GM19023 (cell line): ENCODE measurements at regions not wholly inside any gene's neighbourhood (a gene's known extent, or its start where the extent isn't known, plus 50 kb on each side); places are given as distances from the start of the nearest gene placed in this dataset.

Experiments used
- ATAC-seq: cut with Tn5 transposase; IDR thresholded peaks from one replicate; pipeline ENCODE4 v1.9.1; 2021; ENCODE audit warnings: mild to moderate bottlenecking, moderate library complexity; ENCODE audit not compliant: unreplicated experiment

GRCh38 chr4:104881136-104881886, 265.4 kb upstream of the TET2 start:
- no peak for ATAC-seq

GRCh38 chr4:104890598-104891275, 255.9 kb upstream of the TET2 start:
- ATAC-seq = no peak

GRCh38 chr4:104896660-104897645, 249.7 kb upstream of the TET2 start:
- ATAC-seq = peak; percentile 70

GRCh38 chr4:104899863-104900262, 246.8 kb upstream of the TET2 start:
- ATAC-seq = no peak

GRCh38 chr4:104901438-104901837, 245.2 kb upstream of the TET2 start:
- no peak for ATAC-seq

- no peak for ATAC-seq
These were observed 244.6 kb upstream of the TET2 start for GRCh38 chr4:104901961-104902605.

- no peak for ATAC-seq
These were observed 241.6 kb upstream of the TET2 start for GRCh38 chr4:104905065-104905464.

GRCh38 chr4:104905546-104905945, 241.1 kb upstream of the TET2 start:
- ATAC-seq = no peak

GRCh38 chr4:104906276-104906675, 240.4 kb upstream of the TET2 start:
- ATAC-seq = no peak

GRCh38 chr4:104907074-104907649, 239.5 kb upstream of the TET2 start:
- no peak for ATAC-seq

GRCh38 chr4:104907991-104908390, 238.7 kb upstream of the TET2 start:
- no peak for ATAC-seq

- no peak for ATAC-seq
These were observed 237.3 kb upstream of the TET2 start for GRCh38 chr4:104909376-104909775.

- no peak for ATAC-seq
These were observed 234.2 kb upstream of the TET2 start for GRCh38 chr4:104912518-104912917.

GRCh38 chr4:104915373-104915772, 231.3 kb upstream of the TET2 start:
- ATAC-seq = no peak

GRCh38 chr4:104915864-104916263, 230.8 kb upstream of the TET2 start:
- ATAC-seq = no peak

GRCh38 chr4:104919406-104919805, 227.3 kb upstream of the TET2 start:
- ATAC-seq = no peak

- peak; percentile 22 for ATAC-seq
These were observed 216.4 kb upstream of the TET2 start for GRCh38 chr4:104930298-104930697.

- ATAC-seq = peak; percentile 90
These were observed 215.6 kb upstream of the TET2 start for GRCh38 chr4:104930745-104931736.

GRCh38 chr4:104938624-104939023, 208.1 kb upstream of the TET2 start:
- no peak for ATAC-seq
